Embryonic facial prominence (tissue), 1 donor: ENCODE measurements at regions not wholly inside any gene's neighbourhood (a gene's known extent, or its start where the extent isn't known, plus 50 kb on each side); places are given as distances from the start of the nearest gene placed in this dataset.

Experiments used
- DNase-seq: peaks from one replicate; pipeline ENCODE4 v3.0.0-alpha.2; 2016; ENCODE audit errors: extremely low spot score

DNA sequence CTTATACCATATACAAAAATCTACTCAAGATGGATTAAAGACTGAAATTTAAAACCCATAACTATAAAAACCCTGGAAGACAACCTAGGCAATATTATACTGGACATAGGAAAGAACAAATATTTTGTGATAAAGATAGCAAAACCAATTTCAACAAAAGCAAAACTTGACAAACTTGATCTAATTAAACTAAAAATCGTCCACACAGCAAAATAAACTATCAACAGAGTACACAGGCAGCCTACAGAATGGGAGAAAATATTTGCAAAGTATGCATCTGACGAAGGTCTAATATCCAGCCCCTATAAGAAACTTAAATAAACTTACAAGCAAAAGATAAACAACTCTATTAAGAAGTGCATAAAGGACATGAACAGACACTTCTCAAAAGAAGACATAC, 240.1 kb downstream of the HGF start:
- DNase-seq: no peak

DNA sequence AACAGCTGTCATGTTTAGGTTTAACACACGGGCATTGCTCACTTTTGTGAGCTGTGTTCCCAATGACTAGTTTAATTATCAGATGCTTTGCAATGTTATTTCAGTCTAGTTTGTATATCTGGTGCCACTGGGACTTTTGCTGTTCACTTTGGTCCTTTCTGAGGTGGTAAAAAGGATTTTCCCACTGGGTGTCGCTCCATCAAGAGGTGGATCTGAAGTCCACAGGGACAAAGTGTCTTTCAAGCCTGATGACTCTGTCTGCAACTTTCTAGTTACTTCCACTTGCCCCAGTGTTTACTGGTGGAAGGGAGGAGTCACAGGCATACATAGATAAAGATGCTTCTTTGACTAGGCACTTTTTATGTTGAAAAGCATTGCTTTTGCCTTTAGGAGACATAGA, 242.2 kb downstream of the HGF start:
- no peak for DNase-seq

DNA sequence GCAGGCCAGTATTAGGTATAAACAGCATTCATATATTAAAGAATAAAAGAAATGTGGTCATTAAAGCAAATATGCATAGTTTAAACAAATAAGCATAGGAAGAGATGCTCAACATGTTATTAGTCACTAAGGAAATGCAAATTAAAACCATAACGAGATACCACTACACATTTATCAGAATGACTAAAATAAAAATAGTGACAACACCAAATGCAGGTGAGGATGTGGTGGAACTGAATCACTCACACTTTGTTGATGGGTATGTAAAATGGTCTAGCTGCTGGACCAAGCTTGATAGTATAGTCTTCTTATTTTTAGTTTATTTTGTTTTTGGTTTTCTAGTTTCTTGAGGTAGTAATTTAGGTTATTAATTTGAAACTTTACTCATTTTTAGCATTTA, 242.9 kb downstream of the HGF start:
- DNase-seq: no peak

DNA sequence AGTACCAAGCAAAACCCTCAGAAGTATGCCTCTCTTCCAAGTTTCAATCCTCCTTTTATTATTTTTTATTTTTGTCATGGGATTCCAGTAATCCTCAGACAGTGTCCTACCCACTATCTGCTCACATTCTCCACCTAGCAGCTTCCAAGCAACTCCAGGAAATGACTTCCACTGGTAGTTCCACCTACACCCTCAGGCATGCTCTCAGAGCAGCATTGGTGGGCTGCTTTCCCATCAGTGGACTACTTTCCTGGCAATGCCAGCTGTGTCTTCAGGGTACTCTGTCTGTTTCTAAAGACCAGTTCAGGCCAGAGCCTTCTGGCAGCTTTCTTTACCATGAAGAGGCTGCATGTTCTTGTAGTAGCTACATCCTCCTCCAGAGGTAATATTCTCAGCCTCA, 244.0 kb downstream of the HGF start:
- DNase-seq: no peak

DNA sequence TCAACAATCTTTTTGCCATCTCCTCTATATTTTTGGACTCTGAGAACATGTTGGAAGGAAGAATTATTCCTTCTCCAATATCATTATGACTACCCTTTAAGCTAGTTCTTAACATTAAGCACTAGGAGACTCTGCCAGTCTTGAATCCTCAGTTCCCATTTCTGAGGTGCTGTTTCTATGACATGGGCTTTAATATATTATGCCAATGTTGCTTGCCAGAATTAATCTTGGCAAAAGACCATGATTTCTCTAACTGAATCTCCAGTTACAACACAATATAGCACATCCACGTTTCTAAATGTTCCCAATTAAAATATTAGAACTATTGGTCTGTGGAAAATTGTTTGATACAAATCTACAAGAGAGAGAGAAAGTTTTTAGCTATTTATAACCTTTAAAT, 250.0 kb downstream of the HGF start:
- no peak for DNase-seq

DNA sequence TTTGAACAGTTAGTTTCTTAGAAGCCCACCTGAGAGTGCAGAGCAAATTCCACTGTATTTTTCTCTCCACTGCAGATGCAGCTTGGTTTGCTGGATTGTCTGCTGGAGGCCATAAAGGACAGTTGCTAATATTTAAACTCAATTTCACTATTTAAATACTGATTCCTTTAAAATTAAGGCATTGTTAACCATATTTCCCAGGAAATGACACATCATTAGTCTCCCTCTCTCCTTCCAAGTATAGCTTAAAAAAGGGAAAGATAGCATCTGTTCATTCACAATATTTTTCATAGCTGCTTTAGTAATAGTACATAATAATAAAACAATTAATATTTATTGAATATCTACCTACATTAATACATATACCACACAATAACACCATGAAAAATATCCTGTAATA, 252.9 kb downstream of the HGF start:
- no peak for DNase-seq

DNA sequence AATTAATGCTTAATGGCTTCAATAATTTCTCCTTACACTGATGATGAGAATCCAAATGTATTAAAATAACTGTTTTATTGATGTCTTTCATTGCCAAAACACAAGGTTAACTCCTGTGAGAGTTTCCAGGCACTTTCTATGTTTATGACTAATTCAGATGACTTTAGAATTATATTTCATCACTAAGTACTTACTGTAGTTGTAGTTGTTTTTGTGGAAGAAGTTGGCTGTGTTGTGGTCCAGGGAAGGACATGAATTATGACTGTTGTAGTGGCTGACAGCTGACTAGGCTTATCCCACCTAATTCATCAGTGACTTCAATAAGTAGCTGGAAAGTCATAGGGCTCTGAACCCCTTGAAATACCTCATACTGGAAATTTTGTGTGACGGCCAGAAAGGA, 254.8 kb downstream of the HGF start:
- no peak for DNase-seq

DNA sequence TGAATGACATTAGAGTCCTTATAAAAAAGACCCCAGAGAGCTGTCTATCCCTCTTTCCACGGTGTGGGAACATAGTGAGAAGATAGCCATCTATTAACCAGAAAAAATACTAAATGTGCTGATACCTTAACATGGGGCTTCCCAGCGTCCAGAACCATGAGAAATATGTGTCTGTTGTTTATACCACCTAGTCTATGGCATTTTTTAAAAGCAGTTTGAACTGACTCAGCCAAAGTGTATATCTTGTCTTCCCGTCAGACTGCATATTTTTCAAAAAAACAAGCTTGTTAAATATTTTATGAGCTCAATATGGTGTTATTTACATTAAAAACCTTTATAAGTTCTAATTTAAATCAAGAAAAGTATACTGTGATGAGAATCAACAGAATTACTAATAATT, 255.3 kb downstream of the HGF start:
- DNase-seq: no peak

DNA sequence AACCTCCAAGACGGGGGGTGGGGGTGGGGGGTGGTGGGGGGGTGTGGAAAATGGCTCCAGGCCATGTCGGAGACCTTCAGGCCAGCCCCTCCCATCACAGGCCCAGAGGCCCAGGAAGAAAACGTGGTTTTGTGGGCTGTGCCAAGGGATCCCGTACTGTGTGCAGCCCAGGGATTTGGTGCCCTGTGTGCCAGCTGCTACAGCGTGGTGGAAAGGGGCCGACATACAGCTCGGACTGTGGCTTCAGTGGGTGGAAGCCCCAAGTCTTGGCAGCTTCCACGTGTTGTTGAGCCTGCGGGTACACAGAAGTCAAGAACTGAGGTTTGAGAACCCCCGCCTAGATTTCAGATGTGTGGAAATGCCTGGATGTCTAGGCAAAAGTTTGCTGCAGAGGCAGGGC, 259.7 kb downstream of the HGF start:
- DNase-seq: no peak

DNA sequence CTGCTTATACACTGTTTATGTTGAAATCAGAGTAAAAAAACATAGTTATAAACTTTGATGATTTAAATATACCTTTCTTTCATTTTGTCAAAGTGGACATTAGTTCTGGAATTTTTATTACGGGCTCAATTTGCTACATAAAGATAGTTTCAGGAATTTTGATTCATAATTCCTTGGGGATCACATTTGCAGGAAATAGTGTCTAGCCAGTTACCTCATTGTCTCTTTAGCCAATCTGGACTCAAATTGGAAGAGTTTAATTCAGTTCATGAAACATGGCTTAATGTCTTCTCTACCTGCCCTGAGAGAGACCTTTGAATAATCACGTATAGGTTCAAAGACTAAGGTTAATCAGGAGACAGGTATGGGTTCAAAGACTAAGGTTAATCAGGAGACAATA, 262.6 kb downstream of the HGF start:
- no peak for DNase-seq

DNA sequence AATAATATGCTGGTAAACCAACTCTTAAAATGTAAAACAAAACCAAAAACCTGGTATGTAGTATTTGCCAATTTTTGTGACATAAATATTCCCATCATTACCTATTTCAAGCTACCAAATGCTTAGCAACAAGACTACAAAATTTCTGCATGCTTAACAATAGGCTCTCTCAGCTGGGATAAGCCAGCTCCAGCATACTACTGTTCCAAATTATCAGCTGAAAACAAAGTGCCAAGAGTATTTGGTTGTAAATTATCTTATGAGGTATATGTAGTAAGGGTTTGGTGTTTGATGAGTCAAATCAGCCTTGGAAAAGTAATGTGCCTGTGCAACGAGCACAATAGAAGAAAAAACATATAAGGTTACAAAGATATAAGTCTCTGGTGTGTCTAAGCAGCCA, 263.2 kb downstream of the HGF start:
- DNase-seq: no peak

DNA sequence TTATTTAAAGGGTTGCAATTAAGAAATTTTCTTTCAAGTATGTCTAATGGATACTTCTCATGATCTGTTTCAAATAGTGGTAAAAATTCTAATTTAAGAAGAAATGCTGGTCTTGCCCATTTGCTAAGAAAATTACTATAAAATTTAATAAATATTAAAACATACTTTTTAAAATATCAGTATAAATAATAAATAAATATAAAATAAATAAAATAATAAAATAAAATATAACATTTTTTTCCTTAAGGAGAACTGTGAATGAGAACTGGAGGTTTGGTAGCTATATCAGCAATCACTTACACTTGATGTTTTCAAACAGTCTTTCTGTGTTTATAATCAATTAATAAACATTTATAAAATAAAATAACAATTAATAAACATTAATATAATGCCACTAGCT, 266.1 kb downstream of the HGF start:
- DNase-seq: no peak

DNA sequence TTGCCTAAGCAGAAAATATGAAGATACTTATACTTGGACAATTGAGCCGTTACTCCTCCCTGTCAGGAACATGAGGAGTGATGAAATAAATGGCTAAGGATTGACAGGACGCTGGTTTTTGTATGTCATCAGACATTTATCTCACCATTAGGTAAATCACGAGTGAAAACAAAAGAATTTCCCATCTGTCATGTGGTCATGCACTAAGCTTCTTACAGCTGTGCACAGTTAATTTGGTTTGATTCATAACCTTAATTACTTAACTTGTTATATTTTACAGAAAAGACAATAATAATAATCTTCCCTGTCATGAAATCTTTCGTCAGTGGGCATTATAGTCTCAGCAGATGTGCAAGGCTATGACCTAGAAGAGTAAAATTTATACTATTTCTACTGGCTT, 266.5 kb downstream of the HGF start:
- no peak for DNase-seq

DNA sequence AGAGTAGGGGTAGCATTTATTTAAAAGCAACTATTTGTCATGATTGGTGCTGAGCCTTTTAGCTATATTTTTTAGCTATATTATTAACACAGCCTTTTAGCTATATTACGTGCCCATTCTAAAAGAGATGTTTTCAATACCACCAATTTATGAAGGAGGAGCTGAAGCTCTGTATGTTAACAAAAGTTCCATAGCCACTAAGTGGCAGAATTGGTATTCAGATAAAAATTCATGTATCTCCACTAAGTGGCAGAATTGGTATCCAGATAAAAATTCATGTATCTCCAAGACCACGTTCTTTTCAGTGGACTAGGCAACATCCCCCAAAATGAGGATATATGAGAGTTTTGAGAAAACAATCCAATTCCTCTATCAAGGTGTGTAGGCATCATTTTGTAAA, 268.6 kb downstream of the HGF start:
- DNase-seq: no peak

DNA sequence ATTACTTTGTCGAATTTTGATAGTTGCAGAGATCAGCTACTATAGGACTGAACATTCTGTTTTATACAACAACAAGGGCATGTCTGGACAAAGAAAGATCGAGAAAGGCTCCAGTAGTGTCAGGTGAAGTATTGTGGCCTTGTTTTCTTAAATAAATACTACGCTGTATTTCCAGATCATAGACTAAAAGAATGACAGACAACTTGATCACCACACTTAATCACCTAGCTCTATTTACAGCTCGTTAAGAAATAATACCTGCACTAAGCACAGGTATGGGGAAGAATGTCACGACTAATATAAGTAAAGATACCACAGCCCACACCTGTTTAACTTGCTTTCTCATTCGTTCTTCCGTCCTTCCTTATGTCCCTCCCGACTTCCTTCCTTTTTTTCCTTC, 269.2 kb downstream of the HGF start:
- no peak for DNase-seq

DNA sequence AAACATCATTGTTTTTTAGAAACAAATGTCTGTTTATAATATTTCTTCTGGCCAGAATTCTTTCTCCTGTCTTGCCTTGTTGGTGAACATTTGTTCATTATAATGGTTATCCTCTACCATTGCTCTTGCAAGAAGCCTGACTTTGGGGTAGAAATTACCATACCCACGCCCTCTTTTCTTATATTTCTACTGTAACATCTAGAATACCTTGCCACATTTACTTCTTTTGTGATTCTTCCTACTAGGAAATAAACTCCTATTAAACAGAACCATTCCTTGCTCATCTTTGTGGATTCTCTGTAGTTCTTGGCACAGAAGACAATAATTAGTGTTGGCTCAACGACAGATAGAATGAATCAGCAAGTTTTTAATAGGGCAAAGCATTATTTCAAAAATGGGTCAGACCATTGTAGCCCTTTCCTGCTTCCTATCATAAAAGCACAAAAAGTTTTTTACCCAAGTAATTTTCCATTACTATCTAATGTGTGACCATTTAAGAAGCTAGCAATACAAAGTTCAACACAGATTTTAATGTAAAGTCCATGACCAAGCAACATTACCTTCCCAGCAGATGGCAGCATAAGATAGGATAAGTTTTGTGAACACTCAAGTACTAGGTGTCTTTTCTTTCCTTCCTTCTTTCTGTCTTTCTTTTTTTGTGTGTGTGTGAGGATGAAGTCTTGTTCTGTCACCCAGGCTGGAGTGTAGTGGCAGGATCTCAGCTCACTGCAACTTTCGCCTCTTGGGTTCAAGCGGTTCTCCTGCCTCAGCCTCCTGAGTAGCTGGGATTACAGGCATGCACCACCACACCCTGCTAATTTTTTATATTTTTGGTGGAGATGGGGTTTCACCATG, 270.4 kb downstream of the HGF start:
- peak; percentile 46 for DNase-seq

DNA sequence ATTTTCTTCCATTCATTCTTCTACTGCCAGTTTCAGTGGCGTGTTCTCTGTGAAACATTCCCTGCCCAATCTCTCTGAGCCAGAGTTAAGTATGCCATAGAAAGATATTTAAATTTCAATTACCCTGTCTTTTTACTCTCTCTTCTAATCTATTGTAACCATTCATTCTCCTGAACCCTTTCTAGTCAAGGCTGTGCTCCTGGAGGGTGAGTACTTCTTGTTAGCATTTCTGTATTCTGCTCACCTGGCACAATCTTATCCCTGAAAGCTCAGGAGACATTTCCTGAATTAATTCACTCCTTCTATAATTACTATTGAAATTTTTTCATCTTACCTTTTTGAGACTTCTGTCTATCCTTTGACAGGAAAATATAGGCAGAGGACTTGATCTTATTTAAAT, 271.7 kb downstream of the HGF start:
- DNase-seq: no peak

DNA sequence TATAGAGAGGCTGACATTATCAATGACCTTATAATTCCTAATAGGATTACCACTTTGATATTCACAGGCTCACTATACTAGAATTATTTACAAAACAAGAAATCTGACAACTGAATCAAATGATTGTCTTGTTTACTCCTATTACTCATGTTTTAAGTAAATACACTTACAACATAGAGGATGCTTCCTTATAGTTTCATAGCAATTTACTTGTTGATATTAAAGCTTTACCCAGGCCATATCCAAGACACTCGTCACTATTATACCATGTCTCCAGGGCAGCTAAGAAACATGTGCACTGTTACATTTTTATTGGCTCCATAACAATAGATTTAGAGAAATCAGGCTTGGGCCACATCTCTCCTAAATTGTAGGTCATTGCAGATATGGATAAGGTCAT, 276.9 kb downstream of the HGF start:
- no peak for DNase-seq

DNA sequence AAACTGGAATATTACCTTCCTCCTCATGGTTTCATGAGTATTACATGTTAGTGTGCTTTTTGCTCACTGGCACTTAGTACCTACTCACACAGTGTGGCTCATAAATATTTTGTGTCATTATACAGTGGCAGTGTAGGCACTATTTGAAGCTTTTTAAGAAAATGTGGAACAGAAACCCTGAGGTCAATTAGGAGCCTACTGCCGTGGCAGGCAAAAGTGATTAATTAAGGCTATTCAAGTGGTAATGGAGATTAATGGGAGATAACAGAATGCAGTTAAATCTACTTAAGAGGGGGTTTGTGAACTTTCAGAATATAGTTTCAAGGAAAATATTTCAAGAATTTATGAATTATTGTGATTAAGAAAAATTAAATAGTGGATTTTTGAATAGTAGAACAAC, 277.6 kb downstream of the HGF start:
- no peak for DNase-seq

DNA sequence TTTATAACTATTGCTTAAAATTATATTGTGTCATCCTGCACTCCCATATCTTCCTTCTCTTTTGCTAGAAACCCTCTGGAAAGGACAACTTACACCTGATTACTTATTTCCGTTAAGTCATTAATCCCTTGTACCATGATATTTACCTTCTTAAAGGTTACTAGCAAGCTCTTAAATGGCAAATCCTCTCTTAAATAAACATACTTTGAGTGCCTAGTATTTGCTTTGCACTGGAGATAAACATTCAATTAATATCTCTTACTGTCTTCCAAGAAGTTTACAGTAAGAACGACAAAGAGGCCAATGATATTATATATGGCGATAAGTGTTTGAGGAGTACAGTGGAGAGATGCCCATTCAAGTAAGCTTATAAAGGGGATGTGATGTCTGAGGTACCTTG, 278.3 kb downstream of the HGF start:
- no peak for DNase-seq

DNA sequence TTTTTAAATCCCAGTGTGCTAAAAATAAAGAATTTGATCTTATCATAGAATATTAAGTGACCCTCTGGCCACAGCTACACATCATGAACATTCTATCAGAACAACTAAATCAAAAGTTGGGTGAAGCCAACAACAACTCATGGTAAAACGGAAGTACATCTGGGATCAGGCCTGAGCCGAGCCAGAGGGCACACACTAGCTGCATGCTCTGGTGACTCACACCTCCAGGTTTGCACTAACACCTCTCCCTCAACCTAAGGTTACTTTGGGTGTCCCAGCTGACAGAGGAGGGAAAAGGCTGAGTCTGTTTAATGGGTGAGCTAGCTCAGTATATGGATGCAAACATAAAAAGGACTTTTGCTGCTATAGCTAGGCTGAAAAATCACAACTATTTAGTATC, 281.6 kb downstream of the HGF start:
- no peak for DNase-seq

DNA sequence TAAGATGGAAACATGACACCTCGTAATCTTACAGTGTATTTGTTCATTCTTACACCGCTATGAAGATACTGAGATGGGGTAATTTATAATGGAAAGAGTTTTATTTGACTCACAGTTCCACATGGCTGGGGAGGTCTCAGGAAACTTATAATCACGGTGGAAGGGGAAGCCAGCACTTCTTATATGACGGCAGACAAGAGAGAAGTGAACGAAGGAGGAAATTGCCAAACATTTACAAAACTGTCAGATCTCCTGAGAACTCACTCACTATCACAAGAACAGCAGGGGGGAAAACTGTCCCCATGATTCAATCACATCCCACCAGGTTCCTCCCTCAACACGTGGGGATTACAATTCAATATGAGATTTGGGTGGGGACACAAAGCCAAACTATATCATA, 282.3 kb downstream of the HGF start:
- DNase-seq: no peak

DNA sequence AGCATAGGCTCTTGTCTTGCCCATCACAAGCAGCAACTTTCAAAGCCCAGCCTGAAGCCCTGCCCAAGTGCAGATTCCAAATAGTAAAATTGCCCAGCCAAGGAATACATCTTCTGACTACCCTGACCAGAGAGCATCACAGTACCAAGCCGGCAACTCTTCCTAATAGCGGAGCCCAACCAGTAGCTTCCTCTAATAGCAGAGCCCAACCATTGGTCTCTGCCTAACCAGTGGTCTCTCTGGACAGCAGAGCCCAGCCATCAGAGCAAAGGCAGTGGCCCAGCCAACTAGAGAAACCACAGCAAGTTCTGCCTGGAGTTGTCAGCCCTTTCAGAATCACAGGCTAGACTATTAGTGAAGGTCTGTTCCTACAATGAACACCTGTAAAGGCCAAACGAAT, 285.6 kb downstream of the HGF start:
- no peak for DNase-seq

DNA sequence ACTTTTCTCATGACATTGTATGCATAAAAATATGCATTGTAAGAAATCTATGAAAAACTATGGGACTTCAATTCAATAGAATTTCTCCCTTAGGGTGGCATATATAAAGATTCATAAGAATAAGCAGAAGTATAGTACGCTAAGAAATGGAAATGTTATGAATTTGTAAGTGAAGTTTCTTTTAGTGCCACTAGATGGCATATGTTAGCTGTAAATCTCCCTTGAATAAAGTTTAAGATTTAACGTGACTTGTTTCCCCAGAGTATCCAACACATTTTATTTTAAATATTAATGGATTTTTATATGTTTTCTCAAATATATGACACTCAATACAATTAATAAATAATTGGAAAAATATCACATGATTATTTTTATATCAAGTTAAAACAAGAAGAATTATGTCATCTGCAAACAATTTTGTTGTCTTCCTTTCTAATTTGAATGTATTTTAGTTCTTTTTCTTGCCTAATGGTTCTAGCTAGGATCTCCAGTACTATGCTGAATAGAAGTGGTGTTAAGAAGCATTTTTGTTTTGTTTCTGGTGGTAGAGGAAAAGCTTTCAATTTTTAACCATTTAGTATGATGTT, 287.2 kb downstream of the HGF start:
- no peak for DNase-seq
